ENCODE measurements at regions not wholly inside any gene's neighbourhood (a gene's known extent, or its start where the extent isn't known, plus 50 kb on each side); places are given as distances from the start of the nearest gene placed in this dataset.

DNA sequence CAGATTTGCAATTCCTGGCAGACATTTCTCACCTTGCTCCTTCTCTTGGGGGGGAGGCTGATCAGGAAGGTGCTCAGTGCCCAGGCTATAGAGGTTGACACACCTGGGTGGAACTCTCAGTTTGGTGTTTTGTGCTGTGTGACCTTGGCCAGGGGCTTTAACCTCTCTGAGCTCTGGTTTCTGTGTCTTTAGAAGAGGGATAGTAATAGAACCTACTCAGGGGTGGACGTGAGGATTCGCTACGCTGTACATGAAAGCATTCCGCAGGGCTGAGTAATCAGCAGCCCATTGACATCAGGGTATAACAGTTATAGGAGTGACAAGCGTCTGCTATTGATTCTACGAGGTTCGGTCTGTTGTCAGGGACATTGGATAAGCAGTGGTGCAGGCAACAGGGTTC, 98.1 kb downstream of the PHETA1 start:
- no peak overlapping the region for H3K4me3 Mint-ChIP-seq
- H3K36me3 Mint-ChIP-seq = no peaks in the 10 kb centered on the region
- H3K27me3 Mint-ChIP-seq (ENCODE audit: low read depth) = no peaks in the 10 kb centered on the region
- peaks cover 9% of the 10 kb centered on the region for H3K9me3 Mint-ChIP-seq
- ChIA-PET CTCF (interaction anchor here (1.1 to 12.8 kb wide), 2 partner anchors 29 to 264 kb away, joined by 4 to 188 read pairs; no protein-coding TSS in a partner anchor), POLR2A (interaction anchor here (1.5 kb wide), 1 partner anchor 14 kb away, joined by 3 read pairs; no protein-coding TSS in a partner anchor)
- ATAC-seq = no peak
- TF ChIP-seq, protein P1, sequence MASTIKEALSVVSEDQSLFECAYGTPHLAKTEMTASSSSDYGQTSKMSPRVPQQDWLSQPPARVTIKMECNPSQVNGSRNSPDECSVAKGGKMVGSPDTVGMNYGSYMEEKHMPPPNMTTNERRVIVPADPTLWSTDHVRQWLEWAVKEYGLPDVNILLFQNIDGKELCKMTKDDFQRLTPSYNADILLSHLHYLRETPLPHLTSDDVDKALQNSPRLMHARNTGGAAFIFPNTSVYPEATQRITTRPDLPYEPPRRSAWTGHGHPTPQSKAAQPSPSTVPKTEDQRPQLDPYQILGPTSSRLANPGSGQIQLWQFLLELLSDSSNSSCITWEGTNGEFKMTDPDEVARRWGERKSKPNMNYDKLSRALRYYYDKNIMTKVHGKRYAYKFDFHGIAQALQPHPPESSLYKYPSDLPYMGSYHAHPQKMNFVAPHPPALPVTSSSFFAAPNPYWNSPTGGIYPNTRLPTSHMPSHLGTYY (CRISPR knock-in tag; IDR thresholded peaks at IDR 0.05) = no peak
- TF ChIP-seq NR2C2 (CRISPR knock-in tag; IDR thresholded peaks at IDR 0.05) = no peak
- no peak for TF ChIP-seq KAT7 (CRISPR knock-in tag; IDR thresholded peaks at IDR 0.05; ENCODE audit: borderline replicate concordance)
- TF ChIP-seq, protein P2, sequence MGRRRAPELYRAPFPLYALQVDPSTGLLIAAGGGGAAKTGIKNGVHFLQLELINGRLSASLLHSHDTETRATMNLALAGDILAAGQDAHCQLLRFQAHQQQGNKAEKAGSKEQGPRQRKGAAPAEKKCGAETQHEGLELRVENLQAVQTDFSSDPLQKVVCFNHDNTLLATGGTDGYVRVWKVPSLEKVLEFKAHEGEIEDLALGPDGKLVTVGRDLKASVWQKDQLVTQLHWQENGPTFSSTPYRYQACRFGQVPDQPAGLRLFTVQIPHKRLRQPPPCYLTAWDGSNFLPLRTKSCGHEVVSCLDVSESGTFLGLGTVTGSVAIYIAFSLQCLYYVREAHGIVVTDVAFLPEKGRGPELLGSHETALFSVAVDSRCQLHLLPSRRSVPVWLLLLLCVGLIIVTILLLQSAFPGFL (CRISPR knock-in tag; IDR thresholded peaks at IDR 0.05; ENCODE audit: borderline replicate concordance) = no peak
- TF ChIP-seq, protein P3, sequence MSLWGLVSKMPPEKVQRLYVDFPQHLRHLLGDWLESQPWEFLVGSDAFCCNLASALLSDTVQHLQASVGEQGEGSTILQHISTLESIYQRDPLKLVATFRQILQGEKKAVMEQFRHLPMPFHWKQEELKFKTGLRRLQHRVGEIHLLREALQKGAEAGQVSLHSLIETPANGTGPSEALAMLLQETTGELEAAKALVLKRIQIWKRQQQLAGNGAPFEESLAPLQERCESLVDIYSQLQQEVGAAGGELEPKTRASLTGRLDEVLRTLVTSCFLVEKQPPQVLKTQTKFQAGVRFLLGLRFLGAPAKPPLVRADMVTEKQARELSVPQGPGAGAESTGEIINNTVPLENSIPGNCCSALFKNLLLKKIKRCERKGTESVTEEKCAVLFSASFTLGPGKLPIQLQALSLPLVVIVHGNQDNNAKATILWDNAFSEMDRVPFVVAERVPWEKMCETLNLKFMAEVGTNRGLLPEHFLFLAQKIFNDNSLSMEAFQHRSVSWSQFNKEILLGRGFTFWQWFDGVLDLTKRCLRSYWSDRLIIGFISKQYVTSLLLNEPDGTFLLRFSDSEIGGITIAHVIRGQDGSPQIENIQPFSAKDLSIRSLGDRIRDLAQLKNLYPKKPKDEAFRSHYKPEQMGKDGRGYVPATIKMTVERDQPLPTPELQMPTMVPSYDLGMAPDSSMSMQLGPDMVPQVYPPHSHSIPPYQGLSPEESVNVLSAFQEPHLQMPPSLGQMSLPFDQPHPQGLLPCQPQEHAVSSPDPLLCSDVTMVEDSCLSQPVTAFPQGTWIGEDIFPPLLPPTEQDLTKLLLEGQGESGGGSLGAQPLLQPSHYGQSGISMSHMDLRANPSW (CRISPR knock-in tag; conservative IDR thresholded peaks at IDR 0.05; ENCODE audit: low read depth) = no peak
- TF ChIP-seq, protein P4, sequence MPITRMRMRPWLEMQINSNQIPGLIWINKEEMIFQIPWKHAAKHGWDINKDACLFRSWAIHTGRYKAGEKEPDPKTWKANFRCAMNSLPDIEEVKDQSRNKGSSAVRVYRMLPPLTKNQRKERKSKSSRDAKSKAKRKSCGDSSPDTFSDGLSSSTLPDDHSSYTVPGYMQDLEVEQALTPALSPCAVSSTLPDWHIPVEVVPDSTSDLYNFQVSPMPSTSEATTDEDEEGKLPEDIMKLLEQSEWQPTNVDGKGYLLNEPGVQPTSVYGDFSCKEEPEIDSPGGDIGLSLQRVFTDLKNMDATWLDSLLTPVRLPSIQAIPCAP (CRISPR knock-in tag; IDR thresholded peaks at IDR 0.05) = no peak
- no peak for TF ChIP-seq PRRX2 (CRISPR knock-in tag; IDR thresholded peaks at IDR 0.05)
- TF ChIP-seq ZNF138 (CRISPR knock-in tag; conservative IDR thresholded peaks at IDR 0.05) = no peak
- no peak for TF ChIP-seq ZNF317 (CRISPR knock-in tag; IDR thresholded peaks at IDR 0.05; ENCODE audit: borderline replicate concordance, low read depth)
- TF ChIP-seq, protein P5, sequence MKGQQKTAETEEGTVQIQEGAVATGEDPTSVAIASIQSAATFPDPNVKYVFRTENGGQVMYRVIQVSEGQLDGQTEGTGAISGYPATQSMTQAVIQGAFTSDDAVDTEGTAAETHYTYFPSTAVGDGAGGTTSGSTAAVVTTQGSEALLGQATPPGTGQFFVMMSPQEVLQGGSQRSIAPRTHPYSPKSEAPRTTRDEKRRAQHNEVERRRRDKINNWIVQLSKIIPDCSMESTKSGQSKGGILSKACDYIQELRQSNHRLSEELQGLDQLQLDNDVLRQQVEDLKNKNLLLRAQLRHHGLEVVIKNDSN (CRISPR knock-in tag; IDR thresholded peaks at IDR 0.05) = no peak
- TF ChIP-seq, protein P6, sequence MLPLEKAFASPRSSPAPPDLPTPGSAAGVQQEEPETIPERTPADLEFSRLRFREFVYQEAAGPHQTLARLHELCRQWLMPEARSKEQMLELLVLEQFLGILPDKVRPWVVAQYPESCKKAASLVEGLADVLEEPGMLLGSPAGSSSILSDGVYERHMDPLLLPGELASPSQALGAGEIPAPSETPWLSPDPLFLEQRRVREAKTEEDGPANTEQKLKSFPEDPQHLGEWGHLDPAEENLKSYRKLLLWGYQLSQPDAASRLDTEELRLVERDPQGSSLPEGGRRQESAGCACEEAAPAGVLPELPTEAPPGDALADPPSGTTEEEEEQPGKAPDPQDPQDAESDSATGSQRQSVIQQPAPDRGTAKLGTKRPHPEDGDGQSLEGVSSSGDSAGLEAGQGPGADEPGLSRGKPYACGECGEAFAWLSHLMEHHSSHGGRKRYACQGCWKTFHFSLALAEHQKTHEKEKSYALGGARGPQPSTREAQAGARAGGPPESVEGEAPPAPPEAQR (CRISPR knock-in tag; IDR thresholded peaks at IDR 0.05) = no peak
- H3K4me1 Mint-ChIP-seq = peaks cover 3% of the 10 kb centered on the region; the same call in 1 of the 2 replicates
- H3K27ac Mint-ChIP-seq = no peak overlapping the region
- DNase-seq (ENCODE audit: low spot score) = no peak

DNA sequence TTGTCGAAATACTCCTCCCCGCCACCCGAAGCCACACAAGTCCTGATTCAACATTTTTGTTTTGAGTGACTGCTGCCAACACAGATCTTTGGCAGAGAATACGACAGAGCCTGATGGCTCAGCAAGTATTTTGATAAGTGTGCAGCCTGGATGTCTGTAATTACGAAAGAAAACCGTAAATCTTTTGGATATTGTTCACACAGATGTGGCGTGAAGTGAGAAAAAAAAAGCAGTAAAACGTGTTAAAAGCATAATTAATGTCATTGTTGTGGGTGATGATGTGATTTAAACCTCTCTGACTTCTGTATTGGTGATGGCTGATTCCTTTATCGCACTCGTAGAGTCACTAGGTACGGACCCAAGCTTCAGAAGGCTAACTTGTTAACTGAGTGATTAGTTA, 98.7 kb downstream of the PHETA1 start:
- DNase-seq (ENCODE audit: low spot score) (no peak), ATAC-seq (no peak)
- H3K4me1 Mint-ChIP-seq = peaks cover 3% of the 10 kb centered on the region; the same call in 1 of the 2 replicates
- ChIA-PET POLR2A (no interaction called here), CTCF (interaction anchor here (12.8 kb wide), 1 partner anchor 30 kb away, joined by 188 read pairs; no protein-coding TSS in a partner anchor)
- H3K9me3 Mint-ChIP-seq = peaks cover 9% of the 10 kb centered on the region
- H3K4me3 Mint-ChIP-seq = no peak overlapping the region
- TF ChIP-seq CREB1 (CRISPR knock-in tag; IDR thresholded peaks at IDR 0.05) = no peak
- TF ChIP-seq, protein P7, sequence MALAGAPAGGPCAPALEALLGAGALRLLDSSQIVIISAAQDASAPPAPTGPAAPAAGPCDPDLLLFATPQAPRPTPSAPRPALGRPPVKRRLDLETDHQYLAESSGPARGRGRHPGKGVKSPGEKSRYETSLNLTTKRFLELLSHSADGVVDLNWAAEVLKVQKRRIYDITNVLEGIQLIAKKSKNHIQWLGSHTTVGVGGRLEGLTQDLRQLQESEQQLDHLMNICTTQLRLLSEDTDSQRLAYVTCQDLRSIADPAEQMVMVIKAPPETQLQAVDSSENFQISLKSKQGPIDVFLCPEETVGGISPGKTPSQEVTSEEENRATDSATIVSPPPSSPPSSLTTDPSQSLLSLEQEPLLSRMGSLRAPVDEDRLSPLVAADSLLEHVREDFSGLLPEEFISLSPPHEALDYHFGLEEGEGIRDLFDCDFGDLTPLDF (CRISPR knock-in tag; IDR thresholded peaks at IDR 0.05) = no peak
- no peak for TF ChIP-seq MXD4 (CRISPR knock-in tag; IDR thresholded peaks at IDR 0.05; ENCODE audit: borderline replicate concordance)
- no peak for TF ChIP-seq SMAD4 (CRISPR knock-in tag; IDR thresholded peaks at IDR 0.05)
- no peak for TF ChIP-seq TCF7 (CRISPR knock-in tag; IDR thresholded peaks at IDR 0.05; ENCODE audit: low read depth)
- TF ChIP-seq, protein P8, sequence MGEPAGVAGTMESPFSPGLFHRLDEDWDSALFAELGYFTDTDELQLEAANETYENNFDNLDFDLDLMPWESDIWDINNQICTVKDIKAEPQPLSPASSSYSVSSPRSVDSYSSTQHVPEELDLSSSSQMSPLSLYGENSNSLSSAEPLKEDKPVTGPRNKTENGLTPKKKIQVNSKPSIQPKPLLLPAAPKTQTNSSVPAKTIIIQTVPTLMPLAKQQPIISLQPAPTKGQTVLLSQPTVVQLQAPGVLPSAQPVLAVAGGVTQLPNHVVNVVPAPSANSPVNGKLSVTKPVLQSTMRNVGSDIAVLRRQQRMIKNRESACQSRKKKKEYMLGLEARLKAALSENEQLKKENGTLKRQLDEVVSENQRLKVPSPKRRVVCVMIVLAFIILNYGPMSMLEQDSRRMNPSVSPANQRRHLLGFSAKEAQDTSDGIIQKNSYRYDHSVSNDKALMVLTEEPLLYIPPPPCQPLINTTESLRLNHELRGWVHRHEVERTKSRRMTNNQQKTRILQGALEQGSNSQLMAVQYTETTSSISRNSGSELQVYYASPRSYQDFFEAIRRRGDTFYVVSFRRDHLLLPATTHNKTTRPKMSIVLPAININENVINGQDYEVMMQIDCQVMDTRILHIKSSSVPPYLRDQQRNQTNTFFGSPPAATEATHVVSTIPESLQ (CRISPR knock-in tag; IDR thresholded peaks at IDR 0.05) = no peak
- TF ChIP-seq, protein P9, sequence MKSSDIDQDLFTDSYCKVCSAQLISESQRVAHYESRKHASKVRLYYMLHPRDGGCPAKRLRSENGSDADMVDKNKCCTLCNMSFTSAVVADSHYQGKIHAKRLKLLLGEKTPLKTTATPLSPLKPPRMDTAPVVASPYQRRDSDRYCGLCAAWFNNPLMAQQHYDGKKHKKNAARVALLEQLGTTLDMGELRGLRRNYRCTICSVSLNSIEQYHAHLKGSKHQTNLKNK (CRISPR knock-in tag; IDR thresholded peaks at IDR 0.05) = no peak
- no peaks in the 10 kb centered on the region for H3K36me3 Mint-ChIP-seq
- no peak overlapping the region for H3K27ac Mint-ChIP-seq
- no peaks in the 10 kb centered on the region for H3K27me3 Mint-ChIP-seq (ENCODE audit: low read depth)
